Endothelial cell of umbilical vein (primary cell): ENCODE measurements at regions not wholly inside any gene's neighbourhood (a gene's known extent, or its start where the extent isn't known, plus 50 kb on each side); places are given as distances from the start of the nearest gene placed in this dataset.

Source experiments
- EZH2 ChIP-seq: IDR thresholded peaks from 2 replicates; pipeline ENCODE4 v1.6.1; 2012; ENCODE audit warnings: borderline replicate concordance, low read depth, mild to moderate bottlenecking, moderate library complexity, low read length, inconsistent platforms; ENCODE audit not compliant: severe bottlenecking
- FOS ChIP-seq: IDR thresholded peaks from 2 replicates; pipeline ENCODE4 v1.6.1; 2011; ENCODE audit warnings: mild to moderate bottlenecking, low read length, moderate library complexity, borderline replicate concordance; ENCODE audit not compliant: insufficient read depth
- GATA2 ChIP-seq: IDR thresholded peaks from 2 replicates; pipeline ENCODE4 v1.7.0; 2011; ENCODE audit warnings: low read depth, mild to moderate bottlenecking, moderate library complexity, mixed read lengths, low read length; ENCODE audit not compliant: insufficient read length, insufficient read depth
- JUN ChIP-seq: IDR thresholded peaks from 2 replicates; pipeline ENCODE4 v1.6.1; 2011; ENCODE audit warnings: borderline replicate concordance, low read depth; ENCODE audit not compliant: insufficient read length, insufficient read depth
- MYC ChIP-seq: IDR thresholded peaks from one replicate; pipeline ENCODE4 v1.6.1; 2011; ENCODE audit warnings: mild to moderate bottlenecking, low read depth, low read length
- POLR2A ChIP-seq: IDR thresholded peaks from 2 replicates; pipeline ENCODE4 v1.6.1; 2012; ENCODE audit warnings: low read depth, mild to moderate bottlenecking, control low read depth, low read length
- POLR2AphosphoS5 ChIP-seq: IDR thresholded peaks from 2 replicates; pipeline ENCODE4 v1.6.1; 2012; ENCODE audit warnings: low read depth, mild to moderate bottlenecking, control low read depth, low read length, moderate library complexity; ENCODE audit not compliant: insufficient read depth
- TF ChIP-seq, protein P1 (sequence below), 2 donors: IDR thresholded peaks; 1 replicate in 1 of 2; 2 replicates in 1 of 2; pipeline ENCODE4 v1.5.1; 2011; ENCODE audit warnings: low read length in 2 of 2, mild to moderate bottlenecking in 2 of 2, moderate library complexity in 2 of 2, control low read depth in 1 of 2, inconsistent platforms in 1 of 2, low read depth in 1 of 2; ENCODE audit not compliant: insufficient read depth in 1 of 2; ENCODE audit errors: extremely low read depth in 1 of 2
- TF ChIP-seq, protein P2 (sequence below): IDR thresholded peaks from 2 replicates; pipeline ENCODE4 v1.6.1; 2011; ENCODE audit not compliant: insufficient read depth, insufficient read length

DNA sequence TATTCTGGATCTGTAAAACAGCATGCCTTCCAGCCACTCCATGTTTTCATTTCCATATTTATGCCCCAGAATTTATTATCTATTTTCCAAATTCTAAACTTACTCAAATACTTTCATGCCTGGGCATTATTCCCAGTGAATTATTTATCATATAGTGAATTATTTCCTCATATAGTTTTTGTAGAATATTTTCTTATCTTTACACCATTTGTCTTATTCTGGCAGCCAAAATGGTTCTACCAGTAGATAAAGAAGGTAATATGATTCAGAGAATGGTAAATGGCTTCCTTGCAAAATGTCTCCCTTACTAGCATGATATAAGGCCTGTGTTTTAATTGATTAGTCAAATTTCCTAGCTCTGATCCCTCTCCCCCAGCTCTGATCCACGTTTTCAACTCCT, 305.8 kb downstream of the SPRY2 start:
- TF ChIP-seq MYC (no peak), EZH2 (no peak), POLR2A (no peak), POLR2AphosphoS5 (no peak), JUN (no peak), GATA2 (no peak), FOS (no peak)
- TF ChIP-seq, protein P1, sequence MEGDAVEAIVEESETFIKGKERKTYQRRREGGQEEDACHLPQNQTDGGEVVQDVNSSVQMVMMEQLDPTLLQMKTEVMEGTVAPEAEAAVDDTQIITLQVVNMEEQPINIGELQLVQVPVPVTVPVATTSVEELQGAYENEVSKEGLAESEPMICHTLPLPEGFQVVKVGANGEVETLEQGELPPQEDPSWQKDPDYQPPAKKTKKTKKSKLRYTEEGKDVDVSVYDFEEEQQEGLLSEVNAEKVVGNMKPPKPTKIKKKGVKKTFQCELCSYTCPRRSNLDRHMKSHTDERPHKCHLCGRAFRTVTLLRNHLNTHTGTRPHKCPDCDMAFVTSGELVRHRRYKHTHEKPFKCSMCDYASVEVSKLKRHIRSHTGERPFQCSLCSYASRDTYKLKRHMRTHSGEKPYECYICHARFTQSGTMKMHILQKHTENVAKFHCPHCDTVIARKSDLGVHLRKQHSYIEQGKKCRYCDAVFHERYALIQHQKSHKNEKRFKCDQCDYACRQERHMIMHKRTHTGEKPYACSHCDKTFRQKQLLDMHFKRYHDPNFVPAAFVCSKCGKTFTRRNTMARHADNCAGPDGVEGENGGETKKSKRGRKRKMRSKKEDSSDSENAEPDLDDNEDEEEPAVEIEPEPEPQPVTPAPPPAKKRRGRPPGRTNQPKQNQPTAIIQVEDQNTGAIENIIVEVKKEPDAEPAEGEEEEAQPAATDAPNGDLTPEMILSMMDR (IDR thresholded peaks at IDR 0.05; ENCODE audit: extremely low read depth in 1 of 2, insufficient read depth in 1 of 2, low read depth in 1 of 2, low read length in 2 of 2): no peak
- TF ChIP-seq, protein P2, sequence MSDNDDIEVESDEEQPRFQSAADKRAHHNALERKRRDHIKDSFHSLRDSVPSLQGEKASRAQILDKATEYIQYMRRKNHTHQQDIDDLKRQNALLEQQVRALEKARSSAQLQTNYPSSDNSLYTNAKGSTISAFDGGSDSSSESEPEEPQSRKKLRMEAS: no peak
